HUES48 (cell line): ENCODE measurements at regions not wholly inside any gene's neighbourhood (a gene's known extent, or its start where the extent isn't known, plus 50 kb on each side); places are given as distances from the start of the nearest gene placed in this dataset.
"Not testable (repeated sequence)": the region's sequence is repeated elsewhere in the genome, so short reads cannot be mapped to it uniquely, and the experiment has no call there.

Source experiments
- H3K27ac ChIP-seq: one replicate; pipeline ENCODE4 v1.7.0; 2013; ENCODE audit warnings: low read depth, low read length, inconsistent platforms
- H3K27me3 ChIP-seq: 2 replicates; pipeline ENCODE4 v1.6.1; 2013; ENCODE audit warnings: mild to moderate bottlenecking, low read length; ENCODE audit not compliant: control insufficient read depth, insufficient read depth
- H3K36me3 ChIP-seq: 2 replicates; pipeline ENCODE4 v1.6.1; 2013; ENCODE audit warnings: low read length; ENCODE audit not compliant: control insufficient read depth, insufficient read depth
- H3K4me1 ChIP-seq: 2 replicates; pipeline ENCODE4 v1.6.1; 2013; ENCODE audit warnings: mild to moderate bottlenecking, low read length; ENCODE audit not compliant: control insufficient read depth, insufficient read depth
- H3K4me3 ChIP-seq: 2 replicates; pipeline ENCODE4 v1.5.1; 2013; ENCODE audit warnings: mild to moderate bottlenecking, low read depth, low read length
- H3K9ac ChIP-seq: 2 replicates; pipeline ENCODE4 v1.6.1; 2013; ENCODE audit warnings: mild to moderate bottlenecking, low read depth, low read length, moderate library complexity
- H3K9me3 ChIP-seq: 2 replicates; pipeline ENCODE4 v1.6.1; 2013; ENCODE audit warnings: low read length; ENCODE audit not compliant: control insufficient read depth, insufficient read depth

DNA sequence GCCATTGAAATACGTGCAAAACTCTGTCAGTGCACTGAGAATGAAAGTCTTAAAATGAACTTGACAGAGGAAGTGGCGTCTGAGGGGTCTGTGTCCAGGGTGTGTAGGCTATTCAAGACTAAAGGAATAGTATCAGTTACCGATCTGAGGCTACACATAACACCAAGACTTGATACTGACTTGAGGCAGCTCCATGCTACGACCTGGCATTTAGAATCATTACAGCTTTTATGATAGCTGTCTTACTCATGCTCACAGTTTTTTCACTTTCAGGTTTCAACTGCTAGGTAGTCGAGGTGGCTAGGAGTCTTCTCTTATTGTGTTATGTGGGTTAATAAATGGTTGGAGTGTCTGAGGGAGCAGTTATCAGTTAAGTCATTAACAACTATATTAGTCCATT, 92.8 kb upstream of the SLCO6A1 start:
- Histone ChIP-seq H3K27ac (no peak overlapping the region), H3K4me3 (no peak overlapping the region), H3K9me3 (no peaks in the 10 kb centered on the region), H3K9ac (no peak overlapping the region), H3K36me3 (no peaks in the 10 kb centered on the region), H3K4me1 (peaks cover 8% of the 10 kb centered on the region), H3K27me3 (no peaks in the 10 kb centered on the region; the same call in 1 of the 2 replicates)

GRCh38 chr5:102592586-102592985, 93.8 kb upstream of the SLCO6A1 start:
- H3K4me3 ChIP-seq, H3K4me1 ChIP-seq, H3K36me3 ChIP-seq, H3K27me3 ChIP-seq, H3K9me3 ChIP-seq, H3K9ac ChIP-seq, H3K27ac ChIP-seq: not testable (repeated sequence)

GRCh38 chr5:102594192-102594591, 95.4 kb upstream of the SLCO6A1 start:
- Histone ChIP-seq H3K4me1 (peaks cover 8% of the 10 kb centered on the region), H3K4me3 (no peak overlapping the region), H3K27me3 (no peaks in the 10 kb centered on the region; the same call in 1 of the 2 replicates), H3K9me3 (no peaks in the 10 kb centered on the region), H3K9ac (no peak overlapping the region), H3K27ac (no peak overlapping the region), H3K36me3 (no peaks in the 10 kb centered on the region)

DNA sequence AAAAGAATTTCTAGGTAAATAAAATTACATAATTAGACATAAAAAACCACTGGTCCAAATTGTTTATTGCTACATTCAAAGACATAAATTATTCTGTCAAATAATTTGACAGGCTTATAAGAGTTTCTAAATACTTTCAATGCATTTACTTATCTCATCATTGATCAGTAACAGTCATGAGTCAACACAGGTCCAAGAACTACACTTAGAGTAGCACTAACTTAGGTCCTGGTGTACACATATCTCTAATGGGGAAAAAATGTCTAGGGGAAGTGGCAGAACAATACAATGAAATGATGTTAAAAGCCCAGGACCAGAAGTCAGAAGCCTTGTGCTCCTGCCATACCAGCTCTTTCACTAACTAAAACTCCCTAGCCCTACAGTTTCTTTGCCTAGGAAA, 96.5 kb upstream of the SLCO6A1 start:
- Histone ChIP-seq H3K36me3 (no peaks in the 10 kb centered on the region), H3K27me3 (no peaks in the 10 kb centered on the region; the same call in 1 of the 2 replicates), H3K9ac (no peak overlapping the region), H3K9me3 (no peaks in the 10 kb centered on the region), H3K27ac (no peak overlapping the region), H3K4me3 (no peak overlapping the region), H3K4me1 (no peaks in the 10 kb centered on the region)

- no peaks in the 10 kb centered on the region for H3K4me1 ChIP-seq
- H3K27ac ChIP-seq = no peak overlapping the region
- no peak overlapping the region for H3K4me3 ChIP-seq
- H3K9ac ChIP-seq = no peak overlapping the region
- no peaks in the 10 kb centered on the region for H3K36me3 ChIP-seq
- no peaks in the 10 kb centered on the region for H3K9me3 ChIP-seq
- no peaks in the 10 kb centered on the region; the same call in 1 of the 2 replicates for H3K27me3 ChIP-seq
Measured at GRCh38 chr5:102596113-102596512, 97.3 kb upstream of the SLCO6A1 start.

- Histone ChIP-seq H3K27ac (no peak overlapping the region), H3K36me3 (no peaks in the 10 kb centered on the region), H3K4me3 (no peak overlapping the region), H3K4me1 (no peaks in the 10 kb centered on the region), H3K27me3 (no peaks in the 10 kb centered on the region), H3K9me3 (no peaks in the 10 kb centered on the region), H3K9ac (no peak overlapping the region)
Measured at GRCh38 chr5:102596951-102597350, 98.2 kb upstream of the SLCO6A1 start.

DNA sequence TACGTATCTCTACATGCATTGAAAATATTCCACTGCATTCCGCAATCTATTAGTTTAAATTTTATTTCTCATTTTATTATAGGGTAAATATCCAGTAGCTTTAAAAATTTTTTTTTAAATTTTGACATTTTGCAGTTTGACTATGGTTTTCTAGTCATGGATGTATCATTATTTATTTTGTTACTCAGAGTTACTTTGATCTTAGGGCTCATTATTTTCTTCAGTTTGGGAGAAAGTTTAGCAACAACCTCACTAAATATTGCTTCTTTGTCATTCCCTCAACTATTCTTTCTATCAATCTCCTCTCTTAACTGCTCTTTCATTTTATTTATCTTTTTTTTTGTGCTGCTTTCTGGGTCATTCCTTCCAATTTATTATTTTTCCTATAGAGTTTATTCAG, 100.5 kb upstream of the SLCO6A1 start:
- no peaks in the 10 kb centered on the region for H3K36me3 ChIP-seq
- peaks cover 14% of the 10 kb centered on the region for H3K4me1 ChIP-seq
- no peaks in the 10 kb centered on the region for H3K27me3 ChIP-seq
- H3K9me3 ChIP-seq = no peaks in the 10 kb centered on the region
- no peak overlapping the region for H3K9ac ChIP-seq
- H3K27ac ChIP-seq = no peak overlapping the region
- H3K4me3 ChIP-seq = no peak overlapping the region

- H3K9me3 ChIP-seq = no peaks in the 10 kb centered on the region
- H3K27ac ChIP-seq = no peak overlapping the region
- no peaks in the 10 kb centered on the region for H3K36me3 ChIP-seq
- no peak overlapping the region for H3K9ac ChIP-seq
- H3K4me3 ChIP-seq = no peak overlapping the region
- H3K4me1 ChIP-seq = peaks cover 18% of the 10 kb centered on the region
- no peaks in the 10 kb centered on the region for H3K27me3 ChIP-seq
Measured at GRCh38 chr5:102600964-102601363, 102.2 kb upstream of the SLCO6A1 start.

GRCh38 chr5:102603670-102604069, 104.9 kb upstream of the SLCO6A1 start:
- H3K36me3 ChIP-seq = no peaks in the 10 kb centered on the region
- 0 out of 2 replicates have a peak overlapping the region, but pooled peaks have one; percentile 17 for H3K9ac ChIP-seq
- peaks cover 18% of the 10 kb centered on the region for H3K4me1 ChIP-seq
- no peaks in the 10 kb centered on the region for H3K27me3 ChIP-seq
- H3K27ac ChIP-seq = peak overlapping the region; percentile 29
- no peaks in the 10 kb centered on the region for H3K9me3 ChIP-seq
- no peak overlapping the region for H3K4me3 ChIP-seq

GRCh38 chr5:102608414-102608813, 109.6 kb upstream of the SLCO6A1 start:
- no peaks in the 10 kb centered on the region for H3K9me3 ChIP-seq
- H3K4me3 ChIP-seq = no peak overlapping the region
- H3K4me1 ChIP-seq = peaks cover 12% of the 10 kb centered on the region
- no peak overlapping the region for H3K9ac ChIP-seq
- H3K27me3 ChIP-seq = no peaks in the 10 kb centered on the region
- no peak overlapping the region for H3K27ac ChIP-seq
- no peaks in the 10 kb centered on the region for H3K36me3 ChIP-seq

GRCh38 chr5:102611312-102611711, 112.5 kb upstream of the SLCO6A1 start:
- Histone ChIP-seq H3K9me3 (no peaks in the 10 kb centered on the region), H3K27ac (no peak overlapping the region), H3K36me3 (no peaks in the 10 kb centered on the region), H3K4me1 (no peaks in the 10 kb centered on the region), H3K4me3 (no peak overlapping the region), H3K27me3 (no peaks in the 10 kb centered on the region), H3K9ac (no peak overlapping the region)

DNA sequence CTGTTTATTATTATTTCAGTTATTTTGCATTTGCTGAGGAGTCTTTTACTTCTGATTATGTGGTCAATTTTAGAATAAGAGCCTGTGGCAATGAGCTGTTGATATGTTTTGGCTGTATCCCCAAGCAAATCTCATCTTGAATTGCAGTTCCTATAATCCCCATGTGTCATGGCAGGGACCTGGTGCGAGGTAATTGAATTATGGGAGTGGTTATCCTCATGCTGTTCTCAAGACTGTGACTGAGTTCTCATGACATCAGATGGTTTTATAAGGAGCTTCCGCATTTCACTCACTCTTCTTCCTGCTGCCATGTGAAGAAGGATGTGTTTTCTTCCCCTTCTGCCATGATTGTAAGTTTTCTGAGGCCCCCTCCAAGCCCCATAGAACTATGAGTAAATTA, 114.9 kb upstream of the SLCO6A1 start:
- Histone ChIP-seq H3K4me1 (no peaks in the 10 kb centered on the region), H3K9me3 (no peaks in the 10 kb centered on the region), H3K27me3 (no peaks in the 10 kb centered on the region), H3K4me3 (no peak overlapping the region), H3K36me3 (no peaks in the 10 kb centered on the region), H3K9ac (no peak overlapping the region), H3K27ac (no peak overlapping the region)
